IgD-negative memory B cell (primary cell): ENCODE measurements at regions not wholly inside any gene's neighbourhood (a gene's known extent, or its start where the extent isn't known, plus 50 kb on each side); places are given as distances from the start of the nearest gene placed in this dataset.

ENCODE experiments used
- H3K27ac Mint-ChIP-seq, 3 donors: one replicate each; pipeline ENCODE4 v1.8.0; 2020 to 2022; ENCODE audit warnings: mild to moderate bottlenecking in 3 of 3, mixed read lengths in 3 of 3, moderate library complexity in 1 of 3
- H3K27me3 Mint-ChIP-seq: one replicate; pipeline ENCODE4 v1.8.0; 2021; ENCODE audit warnings: mixed read lengths
- H3K36me3 Mint-ChIP-seq: one replicate; pipeline ENCODE4 v1.8.0; 2020; ENCODE audit warnings: mild to moderate bottlenecking, mixed read lengths
- H3K4me1 Mint-ChIP-seq, 3 donors: one replicate each; pipeline ENCODE4 v1.8.0; 2020 to 2022; ENCODE audit warnings: mixed read lengths in 3 of 3, mild to moderate bottlenecking in 1 of 3
- H3K4me3 Mint-ChIP-seq, 4 donors: one replicate each; pipeline ENCODE4 v1.8.0; 2020 to 2022; ENCODE audit warnings: mild to moderate bottlenecking in 4 of 4, mixed read lengths in 4 of 4, moderate library complexity in 3 of 4
- H3K9me3 Mint-ChIP-seq, 3 donors: one replicate each; pipeline ENCODE4 v1.8.0; 2020 to 2021; ENCODE audit warnings: mixed read lengths in 3 of 3, mild to moderate bottlenecking in 1 of 3

DNA sequence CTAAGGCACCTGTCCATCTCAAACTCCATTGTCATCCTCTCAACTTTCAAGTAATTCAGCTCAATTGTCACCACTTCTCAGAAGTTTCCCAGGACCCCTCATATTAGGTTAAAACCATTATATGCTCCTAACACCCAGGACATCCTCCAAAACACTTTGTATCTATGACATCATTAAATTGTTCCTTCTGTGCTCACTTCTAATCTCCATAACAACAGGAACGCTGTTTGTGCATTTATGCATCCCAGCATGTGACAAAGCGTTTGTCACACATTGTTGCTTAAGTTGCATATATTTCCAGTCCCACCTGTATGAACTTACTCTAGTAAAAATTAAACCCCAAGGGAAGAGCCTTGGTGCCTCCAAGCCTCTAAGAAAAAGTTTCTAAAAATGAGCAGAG lies 133.9 kb downstream of the TBX5 start:
- Mint-ChIP-seq H3K27me3 (peaks cover 6% of the 10 kb centered on the region), H3K36me3 (no peaks in the 10 kb centered on the region), H3K4me1 (no peaks in the 10 kb centered on the region), H3K9me3 (no peaks in the 10 kb centered on the region), H3K4me3 (no peak overlapping the region), H3K27ac (no peak overlapping the region)

DNA sequence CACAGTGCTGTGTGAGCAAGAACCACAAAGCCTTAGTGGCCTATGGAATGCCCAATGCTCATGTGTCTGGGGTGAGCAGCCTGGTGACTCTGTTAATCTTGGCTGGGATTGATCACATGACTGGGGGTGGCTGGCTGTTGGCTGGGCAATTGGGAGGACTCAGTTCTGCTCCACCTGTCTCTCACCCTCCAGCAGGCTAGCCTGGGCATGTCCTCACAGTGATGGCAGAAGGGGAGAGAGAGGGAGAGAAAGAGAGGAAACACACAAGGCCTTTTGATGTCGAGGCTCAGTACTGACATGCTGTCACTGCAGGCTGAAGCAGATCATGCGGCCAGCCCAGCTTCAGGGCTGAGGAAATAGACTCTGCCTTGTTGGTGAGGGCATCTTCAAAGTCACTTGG lies 136.8 kb downstream of the TBX5 start:
- no peaks in the 10 kb centered on the region for H3K36me3 Mint-ChIP-seq
- no peak overlapping the region for H3K4me3 Mint-ChIP-seq
- no peaks in the 10 kb centered on the region for H3K4me1 Mint-ChIP-seq

DNA sequence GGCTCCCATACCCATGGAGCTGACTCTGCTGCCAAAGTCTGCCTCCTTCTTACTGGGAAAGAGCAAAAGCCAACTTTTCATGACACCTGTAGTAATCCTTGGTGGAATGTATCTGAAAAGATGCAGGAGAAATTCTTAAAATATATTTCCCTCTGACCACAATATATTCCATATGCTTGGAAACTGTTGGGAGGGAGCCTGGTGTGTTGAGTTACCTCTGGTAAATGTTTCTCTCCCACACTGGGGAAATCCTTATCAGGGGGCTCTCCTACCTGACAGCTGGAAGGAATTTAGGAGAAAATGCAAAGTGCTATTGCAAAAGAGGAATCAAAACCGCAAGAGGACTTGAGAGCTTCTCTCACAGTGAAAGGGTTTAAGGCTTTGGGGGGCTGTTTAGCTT lies 139.4 kb downstream of the TBX5 start:
- H3K4me3 Mint-ChIP-seq = no peak overlapping the region
- H3K27ac Mint-ChIP-seq = peak overlapping the region in 1 of 3 donors; percentile 47
- H3K9me3 Mint-ChIP-seq = peaks cover 0 to 6% (median 2%) of the 10 kb centered on the region in 3 donors
- H3K36me3 Mint-ChIP-seq = no peaks in the 10 kb centered on the region
- H3K27me3 Mint-ChIP-seq = peaks cover 1% of the 10 kb centered on the region
- H3K4me1 Mint-ChIP-seq = no peaks in the 10 kb centered on the region

More for the DNA sequence above, 136.8 kb downstream of the TBX5 start:
- no peak overlapping the region for H3K27ac Mint-ChIP-seq
- H3K27me3 Mint-ChIP-seq = peaks cover 4% of the 10 kb centered on the region
- no peaks in the 10 kb centered on the region for H3K9me3 Mint-ChIP-seq

DNA sequence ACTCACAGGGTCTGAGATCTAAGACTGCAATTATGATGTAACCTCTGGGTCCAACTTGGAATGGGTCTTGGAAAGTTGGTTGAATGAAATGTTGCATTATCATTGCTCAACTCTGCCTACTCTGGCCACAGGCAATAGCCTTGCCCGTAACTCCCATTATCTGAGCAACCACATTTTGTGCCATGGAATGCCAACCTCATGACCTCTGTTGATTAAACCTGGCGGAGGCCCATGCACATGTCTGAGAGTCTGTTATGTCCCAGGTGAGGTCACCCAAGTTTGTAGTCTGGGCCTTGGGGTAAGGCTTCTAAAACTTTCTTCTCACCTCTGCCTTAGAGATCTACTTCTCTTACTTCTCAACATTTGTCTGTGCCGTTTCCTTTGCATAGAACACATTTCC lies 140.9 kb downstream of the TBX5 start:
- no peak overlapping the region for H3K4me3 Mint-ChIP-seq
- H3K27ac Mint-ChIP-seq = no peak overlapping the region

DNA sequence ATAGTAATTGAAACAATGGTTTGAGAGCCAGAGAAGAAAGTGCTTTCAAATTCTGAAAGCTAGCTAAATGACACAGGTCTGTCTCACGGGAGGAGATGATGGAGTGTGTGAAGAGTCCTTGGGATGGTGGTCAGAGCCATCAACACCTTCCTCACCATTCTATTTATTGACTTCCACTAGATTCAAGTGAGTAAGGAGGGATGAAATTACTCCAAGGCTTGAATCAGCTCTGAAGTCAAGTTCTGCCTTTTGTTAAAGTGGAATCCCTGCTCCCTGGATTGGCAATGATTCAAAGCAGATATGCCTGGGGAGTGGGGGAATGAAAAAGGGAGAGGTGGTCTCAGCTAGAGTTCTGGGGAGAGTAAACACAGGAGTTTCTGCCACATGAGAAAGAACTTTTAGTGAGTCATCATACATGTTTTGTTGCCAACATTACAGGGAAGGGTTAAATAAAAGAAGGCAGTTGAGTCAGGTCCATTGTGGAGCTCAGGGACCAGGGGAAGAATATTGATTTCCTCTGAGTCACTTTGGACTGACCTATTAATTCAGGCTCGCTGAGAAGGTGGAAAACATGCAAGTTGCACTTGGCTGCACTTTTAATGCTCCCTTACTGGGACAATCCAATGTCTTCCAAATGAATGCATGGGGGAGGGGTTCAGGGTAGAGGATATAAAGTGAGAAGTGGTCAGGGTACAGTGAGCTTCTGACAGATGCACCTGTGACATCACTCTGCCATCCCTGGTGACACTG lies 142.7 kb downstream of the TBX5 start:
- no peak overlapping the region for H3K27ac Mint-ChIP-seq
- H3K27me3 Mint-ChIP-seq = no peaks in the 10 kb centered on the region
- no peaks in the 10 kb centered on the region for H3K4me1 Mint-ChIP-seq
- H3K4me3 Mint-ChIP-seq = no peak overlapping the region
- peaks cover 0 to 6% (median 2%) of the 10 kb centered on the region in 3 donors for H3K9me3 Mint-ChIP-seq
- H3K36me3 Mint-ChIP-seq = no peaks in the 10 kb centered on the region

More for the DNA sequence above, 140.9 kb downstream of the TBX5 start:
- H3K4me1 Mint-ChIP-seq = no peaks in the 10 kb centered on the region
- peaks cover 0 to 6% (median 2%) of the 10 kb centered on the region in 3 donors for H3K9me3 Mint-ChIP-seq
- no peaks in the 10 kb centered on the region for H3K36me3 Mint-ChIP-seq
- peaks cover under 1% of the 10 kb centered on the region for H3K27me3 Mint-ChIP-seq

DNA sequence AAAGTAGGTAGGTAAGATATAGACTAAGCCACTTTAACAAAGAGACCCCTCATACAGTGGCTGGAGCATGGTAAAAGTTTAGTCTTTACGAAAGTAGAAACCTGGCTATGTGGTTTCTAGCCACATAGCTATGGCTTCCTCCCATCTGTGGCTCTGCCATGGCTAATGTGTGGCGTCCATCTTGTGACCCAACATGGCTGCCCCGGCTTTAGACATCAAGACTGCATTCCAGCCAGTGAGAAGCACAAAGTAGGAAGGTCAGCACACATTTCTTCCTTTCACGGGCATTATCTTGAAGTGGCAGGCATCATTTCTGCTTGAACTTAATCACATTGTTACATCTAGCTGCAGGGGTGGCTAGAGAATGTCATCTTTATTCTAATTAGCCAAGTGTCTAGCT lies 148.3 kb downstream of the TBX5 start:
- Mint-ChIP-seq H3K4me1 (no peaks in the 10 kb centered on the region), H3K27me3 (no peaks in the 10 kb centered on the region), H3K27ac (no peak overlapping the region), H3K36me3 (no peaks in the 10 kb centered on the region), H3K4me3 (no peak overlapping the region), H3K9me3 (peaks cover 2 to 17% (median 9%) of the 10 kb centered on the region in 3 donors)

DNA sequence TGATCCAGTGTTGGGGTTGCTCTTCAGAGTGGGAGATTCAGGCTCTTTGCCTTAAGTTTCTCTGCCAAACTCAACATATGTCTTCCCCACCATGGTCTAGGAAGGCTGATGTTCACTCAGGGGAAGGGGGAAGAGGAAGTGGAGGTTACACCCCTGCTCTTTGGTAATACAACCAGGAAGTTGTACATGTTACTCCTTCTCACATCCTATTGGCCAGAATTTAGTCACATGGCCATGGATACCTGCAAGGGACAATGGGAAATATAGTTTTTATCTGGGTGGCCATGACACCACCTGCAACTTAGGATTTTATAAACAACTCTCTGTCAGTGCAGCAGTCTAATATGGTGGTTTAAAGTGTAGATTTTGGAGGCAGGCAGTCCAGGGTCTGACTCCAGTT lies 150.9 kb downstream of the TBX5 start:
- no peaks in the 10 kb centered on the region for H3K27me3 Mint-ChIP-seq
- H3K36me3 Mint-ChIP-seq = no peaks in the 10 kb centered on the region
- peaks cover 0 to 2% (median 0%) of the 10 kb centered on the region in 3 donors for H3K4me1 Mint-ChIP-seq
- no peak overlapping the region for H3K27ac Mint-ChIP-seq
- H3K9me3 Mint-ChIP-seq = peaks cover 2 to 22% (median 7%) of the 10 kb centered on the region in 3 donors
- H3K4me3 Mint-ChIP-seq = peak overlapping the region in 1 of 4 donors; percentile 47

DNA sequence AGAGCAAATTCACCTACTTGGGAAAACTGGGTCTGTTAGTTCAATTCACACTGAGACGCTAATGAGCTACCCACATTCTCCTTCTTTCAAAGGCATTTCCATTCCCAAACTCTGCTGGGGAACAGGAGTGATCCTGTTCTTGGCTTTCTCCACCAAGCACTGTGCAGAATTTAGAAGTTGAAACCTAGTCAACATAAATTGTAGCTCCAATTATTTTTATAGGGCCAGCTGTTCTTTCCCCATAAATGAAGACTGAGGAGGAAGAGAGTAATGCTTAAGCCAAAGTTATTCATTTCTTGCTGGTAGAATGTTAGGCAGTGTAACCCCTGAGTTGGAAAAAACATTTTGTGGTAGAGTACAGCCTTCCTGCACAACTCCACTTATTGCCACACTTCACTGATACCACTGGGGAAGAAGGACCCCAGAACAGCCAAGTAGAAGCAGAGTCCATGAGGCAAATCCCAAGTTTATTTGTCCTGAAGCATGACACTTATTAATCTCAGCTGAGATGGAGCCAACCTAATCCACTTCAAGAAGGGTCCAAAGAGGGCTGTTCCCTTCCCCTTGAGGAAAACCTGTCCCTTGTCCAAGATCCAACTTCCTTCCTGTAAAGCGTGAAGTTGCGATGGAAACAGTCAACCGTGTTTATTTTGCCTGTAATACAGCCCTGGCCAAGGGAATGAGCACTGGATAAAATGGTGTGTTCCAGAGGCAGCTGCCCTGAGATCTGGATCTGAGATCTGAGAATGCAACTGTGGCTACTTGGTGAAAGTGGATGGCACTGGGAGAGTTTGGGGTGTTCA lies 151.8 kb downstream of the TBX5 start:
- no peaks in the 10 kb centered on the region for H3K36me3 Mint-ChIP-seq
- no peak overlapping the region for H3K4me3 Mint-ChIP-seq
- H3K4me1 Mint-ChIP-seq = peaks cover 0 to 2% (median 0%) of the 10 kb centered on the region in 3 donors
- no peaks in the 10 kb centered on the region for H3K27me3 Mint-ChIP-seq
- H3K27ac Mint-ChIP-seq = no peak overlapping the region
- peaks cover 2 to 23% (median 8%) of the 10 kb centered on the region in 3 donors for H3K9me3 Mint-ChIP-seq

DNA sequence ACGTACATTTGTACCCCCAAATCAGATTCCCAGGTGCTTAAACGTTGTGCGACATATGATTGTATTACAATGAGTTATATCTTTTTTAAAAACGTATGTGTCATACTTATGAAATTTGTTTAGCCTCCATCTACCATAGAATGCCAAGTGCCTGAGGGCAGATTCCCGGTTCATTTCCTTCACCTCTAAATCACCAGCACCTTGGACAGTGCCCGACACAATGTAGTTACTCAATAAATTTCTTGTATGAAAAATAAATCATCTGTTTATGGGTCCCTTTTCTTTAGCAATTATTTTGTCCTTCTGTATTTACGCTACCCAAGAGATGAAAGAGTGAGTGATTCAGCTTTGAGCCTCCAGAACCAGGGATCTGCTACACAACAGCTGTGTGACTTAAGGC lies 157.4 kb downstream of the TBX5 start:
- Mint-ChIP-seq H3K36me3 (no peaks in the 10 kb centered on the region), H3K9me3 (peaks cover 0 to 18% (median 3%) of the 10 kb centered on the region in 3 donors), H3K27me3 (peaks cover 4% of the 10 kb centered on the region), H3K27ac (no peak overlapping the region), H3K4me3 (no peak overlapping the region), H3K4me1 (peaks cover 0 to 2% (median 0%) of the 10 kb centered on the region in 3 donors)

DNA sequence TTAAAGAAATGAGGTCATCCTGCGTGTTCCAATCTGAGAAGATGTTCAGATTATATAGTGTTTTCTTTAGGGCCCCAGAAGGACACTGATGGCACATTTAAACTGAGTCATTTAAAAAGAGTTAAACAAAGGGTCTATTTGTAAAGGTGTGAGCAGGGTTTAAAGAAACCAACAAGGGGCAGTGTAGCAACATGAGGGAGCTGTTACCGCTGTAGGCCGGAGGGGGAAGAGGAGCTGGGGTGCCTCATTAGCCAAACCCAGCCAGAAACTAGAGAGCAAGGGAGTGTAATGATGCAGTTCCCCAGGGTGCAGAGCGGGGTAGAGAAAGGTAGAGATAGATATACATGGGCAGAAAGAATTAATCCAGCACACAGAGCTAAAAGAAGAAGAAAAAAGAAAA lies 160.4 kb downstream of the TBX5 start:
- H3K4me1 Mint-ChIP-seq = no peaks in the 10 kb centered on the region
- H3K27me3 Mint-ChIP-seq = peaks cover 4% of the 10 kb centered on the region
- H3K9me3 Mint-ChIP-seq = peaks cover 0 to 8% (median 3%) of the 10 kb centered on the region in 3 donors
- no peak overlapping the region for H3K27ac Mint-ChIP-seq
- H3K4me3 Mint-ChIP-seq = no peak overlapping the region
- no peaks in the 10 kb centered on the region for H3K36me3 Mint-ChIP-seq

DNA sequence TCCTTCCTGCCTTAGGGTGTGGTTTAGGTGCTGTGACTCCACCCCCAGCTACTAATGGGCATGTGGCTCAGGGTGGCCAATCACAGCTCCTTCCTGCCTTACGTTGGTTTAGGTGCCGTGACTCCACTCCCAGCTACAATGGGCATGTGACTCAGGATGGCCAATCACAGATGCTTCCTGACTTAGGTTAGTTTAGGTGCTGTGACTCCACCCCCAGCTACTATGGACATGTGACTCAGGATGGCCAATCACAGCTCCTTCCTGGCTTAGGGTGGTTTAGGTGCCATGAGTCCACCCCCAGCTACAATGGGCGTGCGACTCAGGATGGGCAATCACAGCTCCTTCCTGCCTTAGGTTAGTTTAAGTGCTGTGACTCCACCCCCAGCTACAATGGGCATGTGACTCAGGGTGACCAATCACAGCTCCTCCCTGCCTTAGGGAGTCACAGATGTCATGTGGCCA lies 163.9 kb downstream of the TBX5 start:
- Mint-ChIP-seq H3K27me3 (peaks cover 7% of the 10 kb centered on the region), H3K4me1 (no peaks in the 10 kb centered on the region), H3K4me3 (no peak overlapping the region), H3K36me3 (peaks cover 1% of the 10 kb centered on the region), H3K27ac (no peak overlapping the region), H3K9me3 (no peaks in the 10 kb centered on the region)

DNA sequence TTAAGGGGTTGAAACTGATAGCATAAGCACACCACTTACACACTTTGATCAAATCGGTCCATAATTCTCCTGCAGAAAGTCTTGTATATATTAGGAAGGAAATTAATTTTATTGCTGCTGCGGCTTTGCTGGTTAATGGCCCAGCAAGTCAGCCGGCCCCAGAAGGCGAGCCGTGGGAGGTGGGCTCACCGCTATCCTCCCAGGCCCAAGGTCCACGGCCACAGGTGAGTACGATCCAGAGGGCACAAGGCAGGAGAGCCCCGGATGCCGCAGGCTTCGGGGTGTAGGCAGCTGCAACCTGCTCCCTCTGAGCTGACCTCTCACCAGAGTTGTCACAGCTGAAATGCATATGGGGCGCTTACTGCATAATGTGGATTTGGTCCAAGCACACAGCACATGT lies 165.7 kb downstream of the TBX5 start:
- no peak overlapping the region for H3K27ac Mint-ChIP-seq
- peaks cover 1% of the 10 kb centered on the region for H3K36me3 Mint-ChIP-seq
- no peaks in the 10 kb centered on the region for H3K9me3 Mint-ChIP-seq
- no peaks in the 10 kb centered on the region for H3K4me1 Mint-ChIP-seq
- H3K4me3 Mint-ChIP-seq = no peak overlapping the region
- peaks cover 7% of the 10 kb centered on the region for H3K27me3 Mint-ChIP-seq

DNA sequence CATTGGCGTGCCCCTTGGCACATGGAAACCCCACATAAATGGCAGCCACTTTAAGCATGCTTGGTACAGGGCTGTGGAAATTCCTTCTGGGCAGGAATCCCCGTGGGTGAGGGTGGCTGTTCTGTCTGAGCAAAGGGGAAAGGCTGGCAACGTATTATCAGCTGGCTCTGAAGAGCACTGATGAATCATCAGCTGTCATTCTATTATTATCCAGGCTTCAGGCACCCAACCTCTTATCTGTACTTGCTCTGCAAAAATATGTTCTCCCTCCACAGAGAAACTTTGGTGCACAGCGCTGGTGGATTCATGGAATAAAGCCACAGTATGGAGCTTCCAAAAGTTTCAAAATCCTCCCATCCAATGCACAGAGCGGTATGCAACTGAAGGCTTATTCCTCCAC lies 167.1 kb downstream of the TBX5 start:
- peaks cover 1% of the 10 kb centered on the region for H3K36me3 Mint-ChIP-seq
- no peaks in the 10 kb centered on the region for H3K4me1 Mint-ChIP-seq
- H3K27ac Mint-ChIP-seq = no peak overlapping the region
- no peaks in the 10 kb centered on the region for H3K9me3 Mint-ChIP-seq
- no peak overlapping the region for H3K4me3 Mint-ChIP-seq
- peaks cover 4% of the 10 kb centered on the region for H3K27me3 Mint-ChIP-seq

DNA sequence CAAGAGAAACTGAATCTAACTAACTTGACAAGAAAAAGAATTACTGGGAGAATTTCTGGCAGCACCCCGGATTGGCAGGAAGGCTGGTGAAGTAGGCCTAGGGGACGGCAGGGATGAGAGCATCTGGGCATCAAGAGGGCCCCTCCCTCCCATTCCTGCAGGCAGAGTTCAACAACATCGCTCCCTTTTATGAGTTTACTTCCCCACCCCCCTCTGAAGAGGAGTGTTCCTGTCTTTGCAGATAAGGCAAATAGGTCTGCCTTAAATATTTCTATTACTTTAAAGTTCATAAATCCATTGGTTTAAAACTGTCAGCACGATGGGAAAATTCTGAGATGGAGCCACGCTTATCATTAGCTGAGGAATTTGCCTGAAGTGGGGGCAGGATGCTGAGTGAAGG lies 168.7 kb downstream of the TBX5 start:
- no peak overlapping the region for H3K27ac Mint-ChIP-seq
- H3K4me3 Mint-ChIP-seq = no peak overlapping the region
- no peaks in the 10 kb centered on the region for H3K4me1 Mint-ChIP-seq
- peaks cover 1% of the 10 kb centered on the region for H3K36me3 Mint-ChIP-seq
- peaks cover 4% of the 10 kb centered on the region for H3K27me3 Mint-ChIP-seq
- H3K9me3 Mint-ChIP-seq = no peaks in the 10 kb centered on the region

DNA sequence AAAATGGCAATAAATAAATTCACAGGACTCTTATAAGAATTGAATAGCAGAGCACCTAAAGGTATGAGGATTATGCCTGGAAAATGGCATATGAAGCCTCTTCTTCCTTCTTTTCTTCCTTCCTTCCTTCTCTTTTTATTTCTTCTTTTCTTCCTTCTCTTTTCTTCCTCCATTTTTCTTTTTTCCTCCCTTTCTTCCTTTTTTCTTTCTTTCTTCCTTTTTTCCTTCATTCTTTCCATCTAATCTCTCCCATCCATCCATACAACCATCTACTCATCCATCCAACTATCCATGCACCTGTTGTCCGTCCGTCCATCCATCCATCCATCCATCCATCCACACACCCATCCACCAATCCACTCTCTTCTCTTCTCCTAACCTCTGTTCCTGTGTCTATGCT lies 173.8 kb downstream of the TBX5 start:
- Mint-ChIP-seq H3K4me1 (no peaks in the 10 kb centered on the region), H3K27me3 (no peaks in the 10 kb centered on the region), H3K9me3 (peaks cover 0 to 4% (median 3%) of the 10 kb centered on the region in 3 donors), H3K4me3 (no peak overlapping the region), H3K36me3 (no peaks in the 10 kb centered on the region), H3K27ac (no peak overlapping the region)
